NCI-H69 (cell line): ENCODE measurements at regions not wholly inside any gene's neighbourhood (a gene's known extent, or its start where the extent isn't known, plus 50 kb on each side); places are given as distances from the start of the nearest gene placed in this dataset.
"Not testable (repeated sequence)": the region's sequence is repeated elsewhere in the genome, so short reads cannot be mapped to it uniquely, and the experiment has no call there.

ENCODE experiments used
- DNase-seq: peaks from one replicate; lab custom pipeline; 2025; lab: John Stamatoyannopoulos, UW

DNA sequence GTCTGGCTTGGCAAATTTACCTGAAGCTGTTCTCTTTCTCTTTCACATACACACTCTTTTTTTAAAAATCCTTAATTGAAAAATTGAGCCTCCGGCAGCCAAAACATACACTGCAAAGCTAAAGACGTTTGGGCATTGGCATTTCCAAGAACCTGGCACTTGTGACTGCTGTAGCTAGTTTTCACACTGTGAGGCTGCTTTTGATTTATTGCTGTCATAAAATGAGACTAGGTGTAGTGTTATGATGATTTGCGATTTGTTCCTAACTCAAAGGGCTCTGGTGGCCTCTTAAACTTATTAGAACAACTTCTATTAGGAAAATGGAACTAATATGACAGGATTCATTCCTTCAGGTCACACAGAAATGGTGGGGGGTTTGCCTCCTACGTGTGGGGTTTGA lies 377.1 kb upstream of the FAR2 start:
- DNase-seq = no peak

DNA sequence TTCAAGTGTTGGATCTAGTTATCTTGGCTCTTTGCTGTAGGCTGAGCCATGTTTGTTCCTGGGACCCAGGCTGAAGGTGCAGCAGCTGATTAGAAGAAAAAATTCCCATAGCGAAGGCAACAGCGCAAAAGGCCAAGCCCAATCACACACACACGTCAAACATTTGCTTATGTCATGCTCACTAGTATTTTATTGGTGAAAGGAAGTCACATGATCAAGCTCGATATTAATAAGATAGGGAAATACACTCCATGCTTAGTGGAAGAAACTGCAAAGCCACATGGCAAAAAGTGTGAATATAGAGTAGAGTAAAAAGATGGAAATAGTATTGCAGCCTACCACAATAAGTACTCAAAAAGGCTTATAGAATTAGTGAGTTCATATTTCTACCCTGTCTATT lies 373.5 kb upstream of the FAR2 start:
- no peak for DNase-seq

DNA sequence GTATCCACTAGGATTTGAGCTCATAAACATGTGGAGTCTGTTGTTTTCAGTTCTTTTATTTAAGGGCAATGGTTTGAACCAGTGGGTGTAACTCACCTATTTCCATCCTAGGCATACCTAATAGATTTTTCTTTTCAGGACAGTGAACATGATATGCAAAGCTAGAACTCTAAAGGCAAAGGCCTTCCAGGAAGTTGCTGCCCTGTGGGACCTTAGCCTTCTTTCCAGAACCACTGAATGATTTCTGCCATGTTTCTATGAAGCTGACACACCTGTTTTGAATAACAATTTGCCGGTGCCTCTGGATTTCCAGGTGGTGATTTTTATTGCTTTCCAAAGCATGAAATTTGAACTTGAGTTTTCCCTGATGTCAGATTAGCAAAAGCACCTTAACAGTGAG lies 372.9 kb upstream of the FAR2 start:
- DNase-seq = no peak

DNA sequence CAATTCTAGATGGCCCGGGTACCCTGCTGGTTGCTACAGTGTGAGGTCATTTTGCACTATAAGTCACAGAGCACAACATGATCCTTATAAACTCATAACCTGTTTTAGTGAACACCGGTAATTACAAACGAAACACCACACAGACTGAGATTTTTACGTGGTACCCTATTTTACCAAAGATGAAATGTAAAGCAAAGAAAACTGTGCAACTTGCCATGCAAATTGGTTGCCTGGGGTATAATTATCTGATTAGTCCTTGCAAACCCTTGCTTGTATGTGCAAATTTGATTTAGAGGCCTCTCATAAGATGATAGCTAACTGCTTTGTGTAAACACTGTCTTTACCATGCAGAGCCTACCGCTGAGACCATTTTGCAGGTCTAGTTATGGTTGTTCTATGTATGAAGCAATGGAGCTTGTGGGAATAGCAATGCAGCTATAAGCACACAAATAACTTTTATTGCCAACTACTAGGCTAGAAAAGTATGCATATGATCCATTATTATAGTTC lies 372.1 kb upstream of the FAR2 start:
- no peak for DNase-seq

DNA sequence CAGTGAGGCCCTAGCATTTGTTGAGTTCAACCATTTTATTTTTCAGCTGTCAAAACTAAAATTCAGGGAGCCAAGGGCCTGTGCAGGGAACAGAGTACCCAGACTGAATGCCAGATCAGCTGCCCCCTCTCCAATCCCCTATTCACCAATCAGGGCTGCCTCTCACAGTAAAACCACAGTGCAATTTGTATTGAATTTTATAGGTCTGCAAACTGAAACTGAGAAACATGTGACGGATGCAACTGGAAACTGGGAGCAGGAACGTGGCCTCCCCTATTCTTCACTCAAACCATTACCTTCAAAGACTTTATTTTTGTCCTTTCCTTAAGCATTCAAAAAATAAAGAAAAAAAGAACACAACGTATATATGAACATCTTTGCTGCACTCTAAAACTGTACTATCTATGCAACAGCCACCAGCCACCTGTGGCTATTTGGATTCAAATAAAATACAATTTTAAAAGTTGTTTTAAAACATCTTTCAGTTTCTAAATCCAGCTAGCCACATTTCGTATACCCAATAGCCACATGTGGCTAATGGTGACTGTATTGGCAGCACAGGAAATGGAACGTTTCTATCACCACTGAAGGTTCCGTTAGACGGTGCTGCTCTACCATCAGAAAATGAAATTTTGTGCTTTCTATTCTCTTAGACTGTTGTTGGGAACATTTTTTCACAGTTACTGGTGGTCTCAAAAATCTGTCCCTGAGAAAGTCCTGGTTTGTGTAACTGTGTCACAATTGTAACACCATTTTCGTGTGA lies 371.3 kb upstream of the FAR2 start:
- no peak for DNase-seq

DNA sequence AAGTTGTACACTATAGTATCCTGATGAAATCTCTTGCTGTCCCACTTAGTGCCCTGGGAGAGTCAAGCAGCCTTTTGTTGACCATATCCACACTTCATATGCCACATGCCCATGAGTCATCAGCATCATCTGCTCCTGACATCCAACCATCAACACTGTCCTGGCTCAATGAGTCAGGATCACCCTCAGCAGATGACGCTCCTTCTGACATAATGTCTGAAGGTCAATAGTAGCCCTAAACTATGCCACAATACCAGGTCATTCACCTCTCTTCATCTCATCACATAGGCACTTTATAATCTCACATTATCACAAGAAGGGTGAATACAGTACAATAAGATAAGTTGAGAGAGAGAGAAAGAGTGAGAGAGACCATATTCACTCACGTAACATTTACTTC lies 369.0 kb upstream of the FAR2 start:
- DNase-seq = no peak

DNA sequence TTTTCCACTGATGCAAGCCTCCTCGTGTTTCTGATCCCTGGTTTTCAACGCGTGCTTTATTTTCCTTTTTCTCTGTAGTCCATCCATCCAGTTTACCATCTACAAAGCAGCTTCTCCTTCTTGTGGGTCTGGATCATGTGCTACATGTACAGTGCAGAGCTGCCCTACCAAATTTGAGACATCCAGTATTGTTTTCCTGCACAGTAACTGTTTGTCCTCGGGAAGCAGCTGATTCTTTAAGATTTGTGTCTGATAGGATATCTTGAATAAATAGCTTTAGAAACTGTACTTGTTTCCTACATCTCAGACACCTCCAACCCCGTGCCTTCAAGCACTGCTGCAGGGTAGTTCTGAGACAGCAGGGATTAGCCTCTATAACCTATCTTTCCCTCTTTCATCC lies 368.1 kb upstream of the FAR2 start:
- DNase-seq = no peak

DNA sequence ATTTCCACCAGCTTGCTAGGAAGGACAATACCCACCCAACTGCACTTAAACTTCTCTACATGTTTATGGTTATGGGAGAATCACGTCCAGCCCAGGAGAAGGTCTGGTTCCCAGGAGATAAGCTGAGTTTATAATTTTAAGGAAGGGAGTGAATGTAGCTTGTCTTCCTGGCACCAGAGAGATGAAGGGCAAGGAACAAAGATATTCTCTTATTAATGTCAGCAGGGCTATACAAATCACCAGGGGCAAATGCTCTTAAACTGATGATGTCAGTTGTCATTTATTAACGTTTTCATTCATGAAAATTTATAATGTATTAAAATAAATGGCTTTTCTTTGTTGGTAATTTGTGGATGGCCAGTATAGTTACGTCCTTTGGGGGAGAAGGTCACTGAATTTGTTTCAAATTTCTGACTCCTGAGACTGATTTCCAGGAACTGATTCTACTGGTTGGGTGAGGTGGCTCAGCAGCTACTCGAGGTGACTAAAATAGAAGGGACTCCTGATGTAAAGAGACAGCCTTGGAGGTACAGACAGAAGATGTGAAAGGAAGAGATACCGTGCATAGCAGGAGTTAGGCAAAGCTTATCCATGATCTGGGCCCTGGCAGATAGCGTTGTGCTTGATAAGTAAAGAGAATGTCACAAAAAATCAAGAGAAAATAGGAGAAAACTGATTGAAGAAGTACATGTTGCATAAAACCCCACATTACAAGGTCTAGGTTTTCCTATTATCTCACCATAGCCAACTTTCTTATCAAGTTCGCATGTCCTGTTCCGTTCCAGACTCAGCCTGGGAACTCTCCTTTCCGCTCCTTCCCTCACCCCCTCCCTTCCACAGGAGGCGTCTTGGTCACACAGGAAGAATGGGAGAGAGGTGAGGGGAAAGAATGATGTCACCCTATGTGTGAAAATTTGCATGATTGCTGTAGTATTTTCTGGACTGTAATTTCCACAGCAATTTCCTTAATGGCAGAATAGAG lies 367.1 kb upstream of the FAR2 start:
- no peak for DNase-seq

DNA sequence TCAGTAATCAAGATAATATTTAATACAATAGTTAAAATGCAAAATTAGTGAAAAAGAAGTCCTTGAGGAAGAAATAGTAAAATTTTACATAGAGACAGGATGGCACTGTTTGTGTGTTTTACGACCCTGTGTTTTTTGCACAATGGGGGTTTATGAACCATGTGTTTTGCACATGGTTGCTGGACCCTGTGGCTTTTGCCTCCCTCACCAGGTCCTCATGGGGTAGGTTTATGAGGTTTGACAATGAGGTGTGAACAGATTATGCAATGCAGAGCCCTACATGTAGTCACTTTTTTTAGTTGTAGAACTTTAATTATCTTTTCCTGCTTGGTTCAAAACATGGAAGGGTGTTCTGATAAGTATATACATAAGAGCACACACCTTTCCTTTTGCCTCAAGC lies 366.3 kb upstream of the FAR2 start:
- no peak for DNase-seq

DNA sequence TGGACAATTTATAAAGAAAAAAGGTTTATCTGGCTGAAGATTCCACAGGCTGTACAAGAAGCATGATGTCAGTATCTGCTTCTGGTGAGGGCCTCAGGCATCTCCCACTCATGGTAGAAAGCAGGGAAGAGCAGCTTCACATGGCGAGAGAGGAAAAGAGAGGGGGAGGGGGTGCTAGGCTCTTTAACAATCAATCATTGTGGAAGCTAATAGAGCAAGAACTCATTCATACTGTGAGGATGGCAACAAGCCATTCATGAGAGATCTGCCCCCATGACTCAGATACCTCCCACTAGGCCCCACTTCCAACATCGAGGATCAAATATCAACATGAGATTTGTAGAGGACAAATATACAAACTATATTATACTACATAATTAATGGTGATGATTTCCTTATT lies 361.9 kb upstream of the FAR2 start:
- DNase-seq = no peak

DNA sequence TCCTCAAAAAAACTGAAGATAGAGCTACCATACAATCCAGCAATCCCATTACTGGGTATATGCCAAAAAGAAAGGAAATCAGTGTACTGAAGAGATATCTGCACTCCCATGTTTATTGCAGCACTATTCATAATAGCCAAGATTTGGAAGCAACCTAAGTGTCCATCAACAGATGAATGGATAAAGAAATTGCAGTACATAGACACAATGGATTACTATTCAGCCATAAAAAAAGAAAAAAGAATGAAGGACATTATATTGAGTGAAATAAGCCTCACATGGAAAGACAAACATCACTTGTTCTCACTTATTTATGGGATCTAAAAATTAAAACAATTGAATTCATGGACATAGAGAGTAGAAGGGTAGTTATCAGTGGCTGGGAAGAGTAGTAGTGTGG lies 360.8 kb upstream of the FAR2 start:
- DNase-seq = not testable (repeated sequence)

DNA sequence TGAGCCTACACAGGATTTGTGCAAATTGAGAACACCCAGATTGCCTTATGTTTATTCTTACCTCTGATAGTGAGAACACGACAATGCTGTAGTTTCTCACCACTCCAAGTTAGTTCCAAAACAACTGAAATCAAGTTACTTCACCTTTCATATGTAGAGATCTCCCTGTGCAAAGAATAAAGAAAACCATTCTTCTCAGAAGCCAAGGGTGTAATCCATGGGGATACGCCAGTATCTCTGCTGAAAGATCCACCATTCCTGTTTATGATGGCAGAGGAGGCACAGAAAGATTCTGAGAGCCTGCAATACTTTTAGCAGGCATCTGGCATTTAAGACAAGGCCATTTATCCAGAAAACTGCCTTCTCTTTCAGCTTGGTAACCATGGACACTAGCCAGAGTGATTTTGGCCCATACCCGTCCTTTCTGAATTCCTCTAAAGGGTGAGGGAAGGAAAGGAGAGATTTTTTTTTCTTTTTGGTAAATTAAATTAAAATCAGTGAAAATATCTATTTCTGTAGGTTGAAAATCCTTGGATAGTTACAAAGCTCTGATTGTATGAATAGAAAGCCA lies 355.4 kb upstream of the FAR2 start:
- DNase-seq = no peak

DNA sequence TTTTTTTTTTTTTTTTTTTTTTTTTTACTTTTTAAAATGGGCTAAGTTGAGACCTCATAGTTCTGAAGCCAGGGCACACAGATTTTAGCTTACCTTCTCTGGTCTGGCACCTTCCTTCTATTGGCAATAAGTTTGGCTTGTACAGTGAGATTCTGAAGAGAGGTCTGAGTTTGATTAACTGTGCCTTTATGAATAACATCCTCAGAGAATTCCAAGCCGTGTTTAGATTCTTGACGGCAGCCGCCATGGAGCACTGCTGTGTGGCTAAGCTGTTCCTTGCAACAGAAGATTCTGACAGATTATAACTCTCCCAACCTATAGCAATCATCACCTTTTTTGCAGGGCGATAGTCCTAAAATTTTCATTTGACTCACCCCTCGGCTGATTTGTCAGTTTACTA lies 354.9 kb upstream of the FAR2 start:
- DNase-seq = no peak

DNA sequence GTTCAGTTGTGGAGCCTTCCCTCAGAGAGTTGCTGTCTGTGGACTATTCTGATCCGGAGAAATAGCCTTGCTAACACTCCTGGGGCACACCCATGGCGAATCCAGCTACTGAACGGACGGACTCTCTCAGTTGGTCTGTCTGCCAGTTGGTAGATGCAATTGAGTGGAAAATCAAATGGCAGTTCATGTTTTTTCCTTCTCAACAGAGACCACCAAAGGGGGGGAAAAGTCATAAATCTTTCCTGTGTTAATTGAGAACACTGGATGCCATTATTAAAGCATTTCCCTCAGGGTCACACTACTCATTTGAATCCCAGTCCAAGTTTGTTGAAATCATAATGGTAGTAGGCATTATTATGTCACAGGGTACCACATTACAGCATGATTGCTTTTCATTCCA lies 354.3 kb upstream of the FAR2 start:
- DNase-seq = no peak

DNA sequence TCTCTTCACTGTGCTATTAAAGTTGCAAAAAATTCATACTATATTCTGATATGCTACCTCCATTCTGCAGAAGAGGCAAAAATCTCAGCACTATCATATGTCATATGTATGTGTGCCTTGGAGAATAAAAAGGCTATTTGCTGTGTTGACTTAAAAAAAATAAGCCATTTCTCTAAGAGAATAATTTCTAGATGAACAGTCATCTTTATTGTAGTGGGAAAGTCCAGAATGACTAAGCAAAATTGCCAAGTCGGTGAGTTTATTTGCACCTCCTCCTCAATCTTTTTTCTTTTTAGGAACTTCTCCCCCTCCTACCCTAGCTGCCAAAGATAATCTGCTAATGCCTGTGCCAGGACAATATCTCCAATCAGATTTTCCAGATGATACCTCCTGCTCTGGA lies 353.8 kb upstream of the FAR2 start:
- DNase-seq = no peak

DNA sequence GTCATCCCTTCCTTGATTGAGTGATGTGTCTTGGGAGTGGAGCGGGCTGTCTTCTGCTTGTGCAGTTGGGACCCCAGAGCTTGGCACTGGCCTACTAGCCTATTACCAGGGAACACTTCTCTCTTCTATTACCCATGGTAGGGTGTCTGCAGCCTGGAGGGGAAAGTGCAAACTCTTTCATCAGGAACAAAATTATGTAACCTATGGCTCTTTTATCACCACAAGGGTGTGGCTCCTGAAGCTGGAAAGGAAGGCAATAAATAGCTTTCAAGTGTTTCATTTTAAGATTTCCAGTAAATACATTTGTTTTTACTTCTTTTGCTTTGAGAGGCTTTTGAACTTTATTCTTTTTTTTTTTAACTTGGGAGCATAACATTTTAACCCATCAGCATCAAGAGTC lies 349.7 kb upstream of the FAR2 start:
- no peak for DNase-seq

DNA sequence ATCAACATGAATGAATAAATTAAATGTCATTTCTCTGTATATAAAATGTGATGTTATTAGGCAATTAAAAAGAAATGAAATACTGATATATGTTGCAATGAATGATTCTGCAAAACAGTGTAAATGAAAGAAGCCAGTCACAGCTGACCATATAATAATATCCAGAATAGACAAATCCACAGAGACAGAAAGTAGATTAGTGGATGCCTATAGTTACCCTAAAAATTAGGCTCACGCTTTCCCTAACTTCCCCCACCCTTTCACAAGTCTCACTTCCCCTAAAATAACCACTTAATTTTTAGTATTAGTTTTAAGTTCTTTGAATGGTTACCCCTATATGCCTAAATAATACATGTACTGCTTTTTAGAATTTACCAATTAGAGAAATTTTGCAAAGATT lies 348.9 kb upstream of the FAR2 start:
- no peak for DNase-seq

DNA sequence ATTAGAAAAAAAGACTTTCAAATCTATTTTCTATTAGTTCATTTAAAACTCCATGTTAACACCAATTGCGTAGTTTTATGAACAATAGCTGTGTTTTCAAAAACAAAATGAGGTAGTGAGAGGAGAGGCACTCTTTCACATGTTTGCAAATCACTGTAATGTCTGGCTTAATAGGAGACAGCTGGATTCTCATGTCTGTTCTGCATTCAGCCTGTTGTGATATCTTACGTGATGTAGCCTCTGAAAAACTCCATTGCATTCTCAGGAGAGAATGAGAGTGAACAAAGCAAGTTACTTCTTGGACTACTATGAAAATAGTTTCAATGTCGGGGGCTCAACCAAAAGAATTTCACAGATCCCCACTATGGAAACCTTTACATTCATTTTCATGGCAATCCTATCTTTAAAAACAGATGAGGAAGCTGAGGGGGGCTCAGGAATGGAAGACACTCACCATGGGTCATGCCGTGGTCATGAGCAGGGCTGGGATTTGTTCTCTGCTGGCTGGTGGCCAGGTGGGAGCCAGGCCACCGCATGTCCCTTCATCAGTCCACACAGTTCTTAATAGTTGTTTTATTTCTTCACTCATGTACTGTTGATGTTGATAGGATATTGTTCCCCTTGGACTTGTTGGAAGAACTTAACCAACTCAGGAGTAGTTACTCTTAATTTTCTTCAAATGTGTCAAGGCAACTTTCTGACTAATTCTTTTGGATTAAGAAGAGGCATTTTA lies 346.2 kb upstream of the FAR2 start:
- DNase-seq = no peak

DNA sequence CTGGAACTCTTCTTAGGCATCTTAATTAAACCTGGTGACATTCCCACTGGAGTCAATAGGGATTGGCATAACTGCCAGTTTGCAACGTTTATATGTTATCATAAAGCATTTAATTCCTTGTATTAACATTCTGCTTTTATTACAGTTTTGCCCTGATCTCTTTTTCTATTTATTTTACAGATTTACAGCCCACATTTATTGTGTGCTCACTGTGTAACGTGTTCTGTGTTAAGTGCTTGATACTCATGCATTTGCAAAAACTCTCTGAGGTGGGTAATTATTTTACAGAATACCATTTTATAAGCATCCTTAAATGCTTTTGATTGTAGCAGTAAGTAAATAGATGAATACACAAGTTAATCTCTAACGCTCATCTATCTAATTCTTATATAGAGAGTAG lies 341.5 kb upstream of the FAR2 start:
- DNase-seq = no peak

DNA sequence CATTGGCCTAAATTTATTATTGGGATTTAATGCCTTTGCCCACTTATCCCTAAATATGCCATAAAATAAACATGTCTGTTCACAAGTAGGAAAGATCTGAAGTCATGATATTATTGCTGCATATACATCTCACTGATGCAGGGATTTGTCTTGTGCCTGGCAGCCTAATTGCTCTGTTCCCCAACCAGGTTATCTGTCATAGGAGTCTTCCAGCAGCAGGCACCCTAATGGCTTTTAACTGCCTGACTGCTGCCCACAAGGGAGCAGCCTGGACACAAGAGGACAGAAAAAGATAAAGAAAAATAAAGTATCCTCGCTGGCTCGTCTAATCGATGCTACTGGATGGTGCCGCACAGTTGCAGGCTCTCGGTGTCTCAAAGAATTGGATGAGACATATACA lies 337.6 kb upstream of the FAR2 start:
- DNase-seq = no peak

DNA sequence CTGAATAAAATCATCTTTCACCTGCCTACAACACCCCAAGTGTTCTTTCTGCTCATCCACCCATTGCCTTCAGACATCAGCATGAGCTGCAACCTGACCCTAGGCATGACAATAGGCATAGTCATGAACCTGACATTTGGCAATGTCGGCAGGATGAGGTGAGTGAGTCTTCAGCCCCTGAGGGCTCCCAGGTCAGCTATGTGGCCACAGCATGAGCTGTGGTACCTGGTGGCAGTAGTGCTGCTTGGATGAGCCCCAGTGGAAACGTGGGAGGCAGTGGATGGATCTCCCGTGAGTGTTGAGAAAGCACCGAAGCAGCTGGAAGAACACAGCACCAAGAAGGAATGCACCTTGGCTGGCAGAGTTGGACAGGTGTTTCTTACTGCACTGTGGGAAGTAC lies 334.8 kb upstream of the FAR2 start:
- DNase-seq = no peak

DNA sequence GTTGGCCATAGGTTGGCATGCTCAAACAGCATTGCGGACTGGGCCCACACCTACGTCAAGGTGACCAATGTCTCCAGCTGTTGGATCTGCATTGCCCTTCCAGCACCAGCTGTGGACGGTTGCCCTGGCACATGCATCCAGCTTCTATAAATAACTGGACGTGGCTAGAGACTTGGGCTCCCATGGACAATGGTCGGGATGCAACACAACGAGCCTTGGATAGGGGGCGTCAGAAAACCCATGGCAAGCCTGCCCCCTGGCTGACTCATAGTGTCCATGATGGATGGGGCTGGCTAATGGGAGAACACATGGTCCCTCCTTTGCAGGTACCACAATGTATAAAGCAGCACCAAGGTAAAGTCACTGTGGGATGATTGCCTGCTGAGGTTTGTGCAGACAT lies 331.6 kb upstream of the FAR2 start:
- DNase-seq = no peak
